C4-2B (cell line): ENCODE measurements at regions not wholly inside any gene's neighbourhood (a gene's known extent, or its start where the extent isn't known, plus 50 kb on each side); places are given as distances from the start of the nearest gene placed in this dataset.
"Not testable (repeated sequence)": the region's sequence is repeated elsewhere in the genome, so short reads cannot be mapped to it uniquely, and the experiment has no call there.

ENCODE experiments used
- ZFX ChIP-seq: fragments of 450-650 bp; IDR thresholded peaks from 2 replicates; pipeline ENCODE4 v1.6.1; 2017
- TF ChIP-seq, protein P1 (sequence below): fragments of 450-650 bp; conservative IDR thresholded peaks from 2 replicates; pipeline ENCODE4 v1.5.1; 2017; ENCODE audit warnings: mild to moderate bottlenecking

DNA sequence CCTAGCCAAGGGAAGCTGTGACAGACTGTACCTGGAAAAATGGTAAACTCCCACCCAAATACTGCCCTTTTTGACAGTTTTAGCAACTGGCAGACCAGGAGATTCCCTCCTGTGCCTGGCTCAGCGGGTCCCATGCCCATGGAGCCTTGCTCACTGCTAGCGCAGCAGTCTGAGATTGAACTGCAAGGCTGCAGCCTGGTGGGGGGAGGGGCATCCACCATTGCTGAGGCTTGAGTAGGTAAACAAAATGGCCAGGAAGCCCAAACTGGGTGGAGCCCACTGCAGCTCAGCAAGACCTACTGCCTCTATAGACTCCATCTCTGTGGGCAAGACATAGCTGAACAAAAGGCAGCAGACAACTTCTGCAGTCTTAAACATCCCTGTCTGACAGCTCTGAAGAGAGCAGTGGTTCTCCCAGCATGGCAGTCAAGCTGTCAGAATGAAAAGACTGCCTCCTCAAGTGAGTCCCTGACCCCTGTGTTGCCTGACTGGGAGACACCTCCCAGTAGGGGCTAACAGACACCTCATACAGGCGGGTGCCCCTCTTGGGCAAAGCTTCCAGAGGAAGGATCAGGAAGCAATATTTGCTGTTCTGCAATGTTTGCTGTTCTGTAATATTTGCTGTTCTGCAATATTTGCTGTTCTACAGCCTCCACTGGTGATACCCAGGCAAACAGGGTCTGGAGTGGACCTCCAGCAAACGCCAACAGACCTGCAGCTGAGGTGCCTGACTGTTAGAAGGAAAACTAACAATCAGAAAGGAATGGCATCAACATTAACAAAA is 143.5 kb upstream of the FBXL7 start:
- TF ChIP-seq, protein P1, sequence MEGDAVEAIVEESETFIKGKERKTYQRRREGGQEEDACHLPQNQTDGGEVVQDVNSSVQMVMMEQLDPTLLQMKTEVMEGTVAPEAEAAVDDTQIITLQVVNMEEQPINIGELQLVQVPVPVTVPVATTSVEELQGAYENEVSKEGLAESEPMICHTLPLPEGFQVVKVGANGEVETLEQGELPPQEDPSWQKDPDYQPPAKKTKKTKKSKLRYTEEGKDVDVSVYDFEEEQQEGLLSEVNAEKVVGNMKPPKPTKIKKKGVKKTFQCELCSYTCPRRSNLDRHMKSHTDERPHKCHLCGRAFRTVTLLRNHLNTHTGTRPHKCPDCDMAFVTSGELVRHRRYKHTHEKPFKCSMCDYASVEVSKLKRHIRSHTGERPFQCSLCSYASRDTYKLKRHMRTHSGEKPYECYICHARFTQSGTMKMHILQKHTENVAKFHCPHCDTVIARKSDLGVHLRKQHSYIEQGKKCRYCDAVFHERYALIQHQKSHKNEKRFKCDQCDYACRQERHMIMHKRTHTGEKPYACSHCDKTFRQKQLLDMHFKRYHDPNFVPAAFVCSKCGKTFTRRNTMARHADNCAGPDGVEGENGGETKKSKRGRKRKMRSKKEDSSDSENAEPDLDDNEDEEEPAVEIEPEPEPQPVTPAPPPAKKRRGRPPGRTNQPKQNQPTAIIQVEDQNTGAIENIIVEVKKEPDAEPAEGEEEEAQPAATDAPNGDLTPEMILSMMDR: not testable (repeated sequence)
- not testable (repeated sequence) for TF ChIP-seq ZFX
